Stimulated activated CD4-positive, alpha-beta T cell treated with anti-CD3 and anti-CD28 coated beads, Interleukin-4, amount 100 ng/mL, for 4 hours (primary cell): ENCODE measurements at regions not wholly inside any gene's neighbourhood (a gene's known extent, or its start where the extent isn't known, plus 50 kb on each side); places are given as distances from the start of the nearest gene placed in this dataset.

Experiments used
- DNase-seq, 2 experiments: peaks; one replicate each; pipeline ENCODE4 v3.0.0-alpha.2; 2020

DNA sequence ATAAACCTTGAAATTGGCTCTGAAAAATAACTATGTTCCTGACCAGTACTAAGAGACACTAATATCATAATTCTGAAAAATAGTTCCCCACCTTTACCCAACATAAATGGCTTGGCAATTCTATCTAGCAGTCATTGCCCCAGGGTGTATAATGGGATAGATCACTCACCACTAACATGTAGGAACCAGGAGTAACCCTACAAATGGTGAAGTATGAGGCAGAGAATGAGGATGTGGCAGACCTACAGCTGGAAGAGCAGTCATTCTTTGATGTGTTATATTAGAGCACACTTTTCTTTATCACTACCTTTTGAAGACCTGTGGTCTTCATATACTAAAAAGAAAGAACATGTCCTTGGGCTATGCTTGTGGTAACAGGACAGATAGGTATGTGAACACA, 136.5 kb upstream of the SYNDIG1 start:
- no peak for DNase-seq

DNA sequence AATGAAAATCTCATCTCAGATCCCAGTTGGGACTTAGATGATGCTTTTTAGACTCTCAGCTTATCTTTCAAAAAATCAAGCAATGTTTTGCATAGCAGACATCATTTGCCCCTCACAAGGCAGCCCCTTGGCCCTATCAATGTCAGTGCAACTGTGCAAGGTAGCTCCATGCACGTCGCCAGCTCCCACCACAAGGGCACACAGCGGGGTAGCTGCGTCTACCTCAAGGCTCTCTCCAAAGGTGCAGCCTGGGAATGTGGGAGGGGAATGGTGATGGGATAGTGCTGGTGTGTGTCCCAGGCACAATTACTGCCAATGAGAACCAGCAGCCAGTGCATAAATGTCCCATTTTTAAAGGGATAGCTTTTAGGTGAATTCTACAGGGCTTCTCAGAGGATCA, 137.5 kb upstream of the SYNDIG1 start:
- DNase-seq: no peak

DNA sequence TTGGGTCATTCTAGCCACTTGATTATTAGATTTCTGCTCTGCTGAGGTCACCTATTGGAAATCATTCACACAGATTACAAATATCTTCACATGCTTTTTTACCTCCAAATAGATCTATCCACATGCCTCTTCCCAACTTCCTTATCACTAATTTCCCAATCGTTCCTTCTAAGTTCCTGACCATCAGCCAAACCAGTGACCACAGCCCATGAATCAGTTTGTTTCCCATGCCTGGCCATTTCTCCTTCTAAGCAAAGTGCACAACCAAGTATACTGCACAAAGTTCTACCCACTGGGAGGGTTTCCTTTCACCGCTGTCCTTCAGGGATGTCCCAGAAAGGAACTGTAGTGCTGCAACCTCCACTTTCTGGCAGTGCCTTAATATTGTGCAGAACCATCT, 140.5 kb upstream of the SYNDIG1 start:
- DNase-seq: no peak

DNA sequence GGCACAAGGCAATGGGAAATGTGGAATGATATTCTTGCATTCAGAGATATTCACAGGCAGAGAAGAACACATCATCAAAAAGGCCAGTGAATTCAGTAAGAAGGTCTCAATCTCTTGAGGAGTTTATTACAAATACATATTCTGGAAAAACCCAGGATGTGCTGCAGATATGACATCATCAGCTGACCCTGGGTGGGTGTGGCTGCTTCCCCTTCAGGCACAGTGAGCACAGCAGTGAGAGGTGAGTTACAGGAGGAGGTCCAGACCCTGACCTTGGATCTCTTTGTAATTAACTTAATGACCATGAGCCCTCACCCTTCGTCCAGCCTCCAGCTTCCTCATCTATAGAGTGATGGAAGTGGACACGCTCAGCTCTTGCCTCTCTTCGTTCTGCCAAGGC, 147.5 kb upstream of the SYNDIG1 start:
- DNase-seq: no peak

DNA sequence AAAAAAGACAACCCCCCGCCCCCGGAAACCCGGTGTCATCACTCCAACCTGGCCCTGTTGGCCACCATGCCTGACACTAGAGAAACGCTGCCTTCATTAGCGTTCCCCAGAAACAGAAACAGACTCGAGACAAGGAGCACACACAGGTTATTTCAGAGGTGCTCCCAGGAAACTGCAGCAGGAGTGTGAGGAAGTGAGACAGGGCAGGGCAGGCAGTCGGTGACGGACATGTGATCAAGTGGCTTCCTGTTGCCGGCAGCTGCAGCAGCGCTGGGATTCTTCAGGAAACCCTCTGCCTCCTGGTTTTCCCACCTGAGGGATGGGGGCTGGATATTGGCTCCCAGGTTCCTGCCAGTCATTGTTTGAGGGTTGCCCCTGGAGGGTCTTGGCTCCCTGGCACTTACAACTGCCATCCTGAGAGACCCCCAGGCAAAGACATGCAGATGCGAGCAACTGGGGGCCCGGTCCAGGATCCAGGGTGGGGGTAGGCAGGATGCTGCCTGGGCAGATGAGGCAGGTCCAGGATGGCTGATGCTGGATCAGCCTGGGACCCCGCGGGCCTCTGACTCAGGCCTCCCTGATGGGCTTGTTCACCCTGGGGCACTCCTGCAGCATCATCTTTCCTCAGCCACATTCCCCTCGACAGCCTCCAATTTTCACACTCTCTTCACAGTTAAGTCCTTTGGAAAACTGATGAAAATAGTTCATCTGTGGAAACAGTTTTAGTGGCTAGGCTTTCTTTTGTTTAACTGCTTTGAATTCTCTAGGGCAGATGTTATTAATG, 150.7 kb upstream of the SYNDIG1 start:
- no peak for DNase-seq

DNA sequence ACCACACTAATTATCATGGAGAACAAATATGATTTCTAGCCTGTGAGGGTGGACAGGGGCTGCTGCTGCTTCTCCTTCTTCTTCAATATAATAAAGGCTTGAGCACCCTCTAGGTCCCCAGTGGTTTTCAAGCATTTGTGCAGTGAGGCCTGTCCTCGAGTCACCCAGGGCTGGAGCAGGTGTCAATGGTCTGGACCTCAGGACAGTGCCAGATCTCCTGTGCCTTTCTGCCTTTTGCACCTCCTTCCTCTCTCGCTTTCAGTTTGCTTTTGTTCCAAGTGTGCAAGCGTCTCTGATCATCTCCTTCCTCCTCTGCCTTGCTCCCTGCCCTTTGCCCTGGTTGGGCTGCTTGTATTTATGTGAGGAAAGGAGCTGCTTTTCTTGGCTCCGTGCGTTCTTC, 152.2 kb upstream of the SYNDIG1 start:
- DNase-seq: no peak

DNA sequence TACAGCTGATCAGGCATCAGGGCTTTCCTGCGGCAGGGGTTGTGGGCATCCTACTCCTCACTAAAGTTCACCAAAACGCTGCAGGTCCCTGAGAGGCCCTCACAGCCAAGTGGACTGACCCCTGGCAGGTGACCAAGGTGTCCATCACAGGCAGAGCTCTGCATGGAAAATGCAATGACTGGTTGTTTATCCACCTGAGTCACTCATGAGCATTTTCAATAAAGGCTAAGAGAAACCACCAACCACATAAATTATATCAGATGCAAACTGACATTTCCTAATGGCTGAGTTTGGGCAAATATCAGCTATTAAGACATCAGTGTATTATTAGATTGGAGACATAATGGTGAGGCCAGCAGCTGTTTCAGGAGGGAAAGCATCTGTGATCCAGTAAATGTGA, 152.7 kb upstream of the SYNDIG1 start:
- DNase-seq: no peak

DNA sequence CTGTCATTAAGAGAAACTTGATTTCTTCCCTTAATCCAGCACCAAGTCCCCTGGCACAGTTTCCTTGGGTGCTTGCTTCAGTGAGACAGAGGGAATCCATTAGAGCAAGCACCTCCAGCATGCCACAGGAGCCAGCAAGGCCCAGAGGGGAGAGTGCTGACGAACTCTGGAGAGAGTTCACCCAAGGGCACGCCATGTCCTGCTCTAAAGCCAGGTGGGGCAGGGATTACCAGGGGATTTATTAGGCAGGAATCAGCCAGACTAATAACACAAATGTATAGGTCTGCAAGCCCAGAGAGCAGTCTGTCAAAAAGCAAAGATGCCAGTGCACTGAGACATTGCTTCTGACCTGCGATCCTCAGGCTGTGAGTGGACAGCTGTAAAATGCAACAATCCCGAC, 155.4 kb upstream of the SYNDIG1 start:
- DNase-seq: no peak

DNA sequence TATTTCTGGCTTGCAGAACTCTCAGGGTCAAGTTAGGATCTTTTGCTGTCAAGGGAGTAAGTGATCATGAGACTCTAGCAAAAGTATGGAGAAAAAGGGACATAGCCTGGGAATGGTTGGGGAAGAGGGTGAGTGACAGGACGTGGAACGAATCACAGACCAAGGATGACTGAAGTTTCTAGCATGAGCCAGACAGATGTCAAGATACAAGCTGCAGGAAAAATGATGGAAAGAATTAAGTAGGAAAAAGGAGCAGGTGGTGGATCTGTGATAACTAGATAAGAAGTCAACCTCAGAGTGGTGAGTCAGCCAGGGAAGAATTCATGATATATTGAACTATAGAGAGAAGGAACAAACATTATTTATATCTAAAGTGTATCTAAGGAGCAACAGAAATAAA, 159.8 kb upstream of the SYNDIG1 start:
- no peak for DNase-seq

DNA sequence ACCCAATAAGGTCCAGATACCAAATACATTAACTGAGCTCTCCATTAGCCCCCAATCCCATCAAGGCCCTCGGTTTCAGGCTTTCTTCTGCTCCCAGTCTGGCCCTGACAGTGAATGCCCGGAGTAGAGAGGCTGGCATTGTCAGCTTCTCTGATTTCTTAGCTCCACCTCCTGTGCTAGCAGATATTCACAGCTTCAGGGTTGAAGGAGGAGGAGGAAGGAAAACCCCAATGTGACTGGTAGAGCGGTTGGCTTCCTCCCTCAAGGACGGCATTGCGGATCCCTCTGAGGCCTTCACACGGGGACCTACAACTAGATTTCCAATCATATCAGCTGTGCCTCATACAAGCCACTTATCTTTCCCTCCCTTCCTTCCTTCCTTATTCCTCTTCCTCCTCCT, 164.1 kb upstream of the SYNDIG1 start:
- DNase-seq: no peak

DNA sequence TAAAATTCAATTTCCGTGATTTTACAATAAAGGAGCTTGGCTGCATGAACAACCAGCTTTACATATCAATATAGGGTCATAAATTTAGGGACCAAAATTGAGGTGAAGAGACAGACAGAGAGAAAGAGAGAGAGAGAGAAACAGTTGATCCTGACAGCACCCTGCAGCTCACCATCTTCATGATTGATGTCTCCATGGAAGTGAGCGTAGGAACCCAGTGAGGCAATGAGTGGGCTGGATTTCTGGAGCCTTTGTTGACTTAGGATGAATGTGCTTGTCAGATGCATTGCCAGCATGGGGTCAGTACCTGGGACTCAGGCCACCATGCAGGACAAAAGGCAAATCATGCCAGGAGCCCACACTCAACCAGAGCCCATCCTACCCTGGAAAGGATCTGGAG, 165.1 kb upstream of the SYNDIG1 start:
- no peak for DNase-seq

DNA sequence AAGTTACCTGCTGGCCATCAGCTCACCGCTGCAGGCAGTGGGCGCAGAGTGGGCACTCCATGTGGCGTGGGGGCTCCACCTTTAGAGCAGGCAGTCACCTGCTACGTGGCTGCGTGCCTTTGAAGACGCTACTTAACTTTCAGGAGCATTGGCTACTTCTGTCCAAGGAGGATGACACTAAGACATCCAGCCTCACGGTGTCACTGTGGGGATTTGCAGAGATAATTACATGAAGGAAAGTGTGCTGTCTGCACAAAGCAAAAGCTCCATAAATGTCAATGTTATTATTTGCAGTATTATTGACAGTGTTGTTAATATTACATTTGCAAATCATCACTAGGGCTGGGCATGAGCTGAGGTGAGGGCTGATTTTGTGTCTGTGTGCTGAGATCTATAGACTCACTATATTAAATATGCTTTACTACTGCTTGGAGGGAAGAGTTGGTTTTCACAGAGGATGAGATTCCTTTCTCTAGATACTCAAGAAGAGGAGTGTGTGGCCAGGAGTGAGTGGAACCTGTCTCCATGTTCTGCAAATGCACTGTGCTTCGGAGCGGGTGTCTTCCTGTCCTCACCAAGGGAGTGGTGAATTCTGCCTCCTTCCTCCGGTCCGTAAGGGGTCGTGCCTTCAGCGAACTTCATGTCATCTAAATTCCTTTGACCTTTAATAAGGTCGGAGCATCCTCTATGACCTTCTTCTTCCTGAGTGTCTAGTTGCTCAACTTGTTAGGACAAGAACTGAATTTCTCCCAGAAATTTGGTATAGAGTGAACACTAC, 165.8 kb upstream of the SYNDIG1 start:
- no peak for DNase-seq

DNA sequence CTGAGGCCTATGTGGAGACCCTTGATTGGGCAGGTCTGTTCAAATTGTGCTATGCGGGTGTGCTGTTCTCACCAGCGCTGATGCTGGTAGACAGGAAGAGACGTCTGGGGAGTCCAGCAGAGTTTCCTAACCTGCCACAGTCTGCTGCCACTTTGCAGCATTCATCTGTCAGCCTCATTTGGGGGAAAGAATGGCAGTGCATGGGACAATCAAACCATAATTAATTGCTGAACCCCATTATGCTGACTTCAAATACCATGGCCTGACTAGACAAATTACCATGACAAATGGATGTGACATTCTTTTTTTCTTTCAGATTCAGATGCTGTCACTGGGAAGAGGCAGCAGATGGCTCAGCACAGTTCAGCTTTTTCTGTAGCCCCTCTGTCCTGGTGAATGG, 171.4 kb upstream of the SYNDIG1 start:
- DNase-seq: no peak

DNA sequence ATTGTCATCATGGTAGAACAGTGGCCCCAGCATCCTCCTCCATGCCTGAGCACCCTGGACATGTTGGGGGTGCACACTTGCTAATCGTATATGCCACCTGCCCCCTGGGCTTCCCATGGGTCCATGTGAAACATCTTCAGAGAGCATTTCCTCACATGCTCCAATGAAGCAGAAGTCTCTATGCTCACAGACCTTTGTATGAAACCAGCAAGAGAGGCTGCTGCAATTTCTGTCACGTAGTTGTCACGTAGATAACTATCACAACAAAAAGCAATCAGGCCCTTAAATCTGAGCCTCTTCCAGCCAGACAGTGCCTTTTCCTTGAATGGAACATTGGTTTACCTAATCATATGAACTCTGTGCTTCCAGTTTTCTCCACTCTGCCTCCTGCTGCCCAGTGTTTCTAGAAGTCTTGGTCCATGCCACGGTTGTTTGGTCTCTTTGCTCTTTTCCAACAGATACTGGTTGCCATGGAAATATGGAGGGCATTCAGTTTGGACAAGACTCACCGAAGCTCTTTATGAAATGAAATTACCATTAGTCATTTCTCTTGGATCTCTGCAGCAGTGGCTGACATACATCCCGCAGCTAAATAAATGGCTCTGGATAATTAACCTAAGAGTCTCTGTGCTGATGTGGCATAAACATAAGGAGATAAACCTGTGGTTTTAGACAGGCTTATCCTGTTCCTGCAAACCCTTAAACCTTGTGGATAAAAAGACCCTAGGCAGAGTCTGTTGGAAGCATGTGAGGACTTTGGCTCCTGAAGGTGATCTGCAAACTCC, 172.8 kb upstream of the SYNDIG1 start:
- DNase-seq: no peak

DNA sequence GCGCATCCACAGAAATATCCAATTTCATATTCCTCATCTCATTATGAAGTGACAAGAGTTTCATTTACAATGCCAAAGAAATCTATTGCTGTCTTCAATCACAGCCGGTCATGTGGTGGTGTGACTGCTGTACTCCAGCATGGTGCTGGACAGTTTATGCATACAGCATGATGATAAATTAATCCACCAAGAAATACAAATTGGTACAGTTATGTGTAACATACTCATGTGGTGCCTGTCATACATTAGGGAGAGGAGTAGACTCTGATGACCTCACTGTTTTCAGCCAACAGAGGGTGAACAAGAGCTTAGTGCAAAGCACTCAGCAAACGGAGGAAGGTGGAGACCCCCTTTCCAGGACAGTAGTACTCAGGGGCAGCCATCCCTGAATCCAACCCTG, 178.4 kb upstream of the SYNDIG1 start:
- no peak for DNase-seq

DNA sequence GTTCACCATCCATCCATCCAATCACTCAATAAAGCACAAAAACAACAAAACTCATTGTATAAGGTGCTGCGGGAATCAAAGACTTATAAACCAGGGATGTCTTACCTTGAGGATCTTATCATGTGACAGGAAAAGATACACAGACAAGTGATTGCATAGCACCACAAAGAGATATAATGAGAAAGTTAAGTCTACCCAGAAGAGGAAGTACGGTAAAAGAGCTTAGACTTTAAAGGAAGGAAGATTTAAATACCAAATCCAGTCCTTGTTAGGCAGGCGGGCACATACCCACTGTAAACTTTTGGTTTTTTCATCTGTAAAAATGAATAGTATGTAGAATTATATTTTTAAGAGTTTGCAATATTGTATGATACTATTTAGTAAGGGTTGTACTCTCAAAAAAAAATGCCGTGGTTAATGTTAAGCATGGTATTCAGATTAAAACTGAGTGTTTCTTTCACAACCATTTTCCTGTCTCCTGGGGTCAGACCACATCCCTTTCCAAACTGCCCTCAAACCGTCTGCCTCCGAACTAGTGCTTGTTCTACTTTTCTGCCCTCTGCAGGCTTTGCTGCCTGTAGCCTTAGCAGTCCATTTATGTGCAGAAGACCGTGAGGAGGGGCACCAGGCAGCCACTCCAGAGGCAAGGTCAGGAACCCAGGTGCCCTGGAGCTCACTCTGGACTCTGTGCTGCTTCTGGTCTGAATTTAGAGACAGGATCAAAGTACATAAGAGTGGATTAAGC, 179.5 kb upstream of the SYNDIG1 start:
- no peak for DNase-seq

DNA sequence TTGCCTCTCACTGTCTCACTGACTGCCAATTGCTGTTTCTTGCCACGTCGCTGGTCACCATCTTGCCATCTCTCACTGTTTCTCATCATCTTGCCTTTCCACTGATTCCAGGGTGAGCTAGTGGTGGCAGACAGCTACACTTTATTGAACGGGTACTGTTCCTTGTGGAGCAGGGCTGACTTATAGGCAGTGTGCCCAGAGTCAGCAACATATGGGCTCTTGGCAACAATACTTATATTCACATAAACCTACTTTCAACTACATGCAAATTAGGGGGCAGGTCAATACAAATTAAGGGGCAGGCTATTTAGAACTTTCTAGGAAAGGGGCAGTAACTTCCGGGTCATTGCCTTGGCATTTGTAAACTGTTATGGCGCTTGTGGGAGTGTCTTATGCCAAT, 186.2 kb upstream of the SYNDIG1 start:
- no peak for DNase-seq

DNA sequence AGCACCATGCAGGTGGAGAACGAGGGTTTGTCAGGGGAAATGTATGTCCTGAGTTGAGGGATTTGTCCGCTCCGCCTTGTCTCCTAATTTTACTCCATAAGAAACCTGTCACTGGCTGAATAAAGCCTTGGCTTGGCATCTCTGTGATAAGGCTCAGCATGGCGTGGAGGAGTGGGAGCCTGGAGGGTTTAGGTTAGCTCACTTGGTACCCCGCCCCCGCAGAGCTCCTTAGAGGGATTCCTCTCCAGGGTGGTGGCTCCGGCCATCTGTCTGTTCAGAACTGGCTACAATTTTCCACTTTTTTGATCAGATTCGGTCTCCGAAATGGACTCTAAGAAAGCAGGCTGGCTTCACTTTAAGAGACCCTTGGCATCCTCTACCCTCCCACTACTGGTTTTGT, 192.2 kb upstream of the SYNDIG1 start:
- DNase-seq: no peak

DNA sequence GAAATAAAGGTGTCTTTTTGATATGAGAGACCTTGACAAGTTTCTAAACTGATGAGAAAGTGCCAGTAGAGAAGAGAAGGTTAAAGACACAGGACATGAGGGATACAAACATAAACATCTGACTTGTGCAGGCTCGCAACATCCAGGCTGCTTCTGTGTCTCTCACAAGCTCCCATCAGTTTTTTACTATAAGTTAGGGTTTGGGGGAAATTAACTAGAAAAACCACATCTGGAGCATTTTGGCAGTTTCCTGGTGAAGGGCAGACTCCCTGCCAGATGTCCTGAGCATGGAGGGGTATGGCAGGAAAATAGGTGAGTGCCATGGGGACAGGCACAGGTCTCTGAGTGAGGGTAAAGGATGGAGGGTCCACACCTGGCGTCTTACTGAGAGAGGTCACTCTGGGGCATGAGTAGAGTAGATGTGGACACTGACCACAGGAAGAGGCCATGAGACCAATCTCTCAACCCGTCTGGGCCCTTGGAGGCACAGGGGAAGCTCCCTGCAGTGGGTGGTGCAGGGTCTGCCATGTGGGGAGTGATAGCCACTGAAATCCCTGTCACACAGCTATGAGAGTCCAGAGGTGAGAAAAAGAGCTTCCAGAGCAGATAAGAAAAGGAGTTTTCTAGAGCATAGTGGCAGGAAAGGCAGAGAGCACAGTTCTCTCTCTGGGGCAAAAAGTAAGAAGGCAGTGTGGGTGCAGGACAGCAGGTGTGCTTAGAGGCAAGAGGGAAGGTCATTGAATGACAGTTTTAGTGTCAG, 193.3 kb upstream of the SYNDIG1 start:
- DNase-seq: no peak

DNA sequence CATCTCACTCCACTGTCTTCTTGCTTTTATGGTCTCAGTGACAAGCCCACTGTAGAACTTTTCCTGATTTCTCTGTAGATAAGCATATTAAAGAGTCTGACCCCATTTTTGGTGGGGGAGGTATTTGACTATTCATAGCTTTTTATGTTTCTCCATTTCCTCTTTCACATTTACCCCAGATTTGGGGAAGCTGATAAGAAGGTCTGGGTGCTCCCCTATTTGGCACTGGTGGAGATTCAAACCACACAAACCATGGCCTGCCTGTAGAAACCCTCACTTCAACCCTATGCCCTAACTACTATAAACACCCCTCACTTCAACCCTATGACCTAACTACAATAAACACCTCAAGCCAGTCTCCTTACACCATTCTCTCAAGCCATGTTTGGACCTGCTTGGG, 196.2 kb upstream of the SYNDIG1 start:
- no peak for DNase-seq

DNA sequence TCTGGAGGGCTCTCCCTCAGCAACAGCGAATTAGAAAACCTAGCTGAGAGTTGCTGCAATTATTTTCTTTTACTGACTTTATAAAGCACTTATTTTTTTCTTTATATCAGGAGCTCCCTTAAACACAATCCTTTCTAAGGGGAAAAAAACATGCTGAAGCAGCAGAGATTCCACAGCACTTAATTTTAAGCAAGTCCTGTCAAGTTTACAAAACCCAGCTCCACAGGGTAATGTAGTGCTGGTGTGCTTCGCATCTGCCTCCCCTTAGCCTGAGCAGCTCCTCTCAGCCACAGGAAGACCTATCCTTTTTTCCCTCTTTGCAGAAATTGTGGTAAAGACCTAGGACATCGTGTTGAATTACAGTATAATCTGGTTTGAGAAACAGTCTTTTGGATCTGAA, 208.1 kb upstream of the SYNDIG1 start:
- DNase-seq: no peak

DNA sequence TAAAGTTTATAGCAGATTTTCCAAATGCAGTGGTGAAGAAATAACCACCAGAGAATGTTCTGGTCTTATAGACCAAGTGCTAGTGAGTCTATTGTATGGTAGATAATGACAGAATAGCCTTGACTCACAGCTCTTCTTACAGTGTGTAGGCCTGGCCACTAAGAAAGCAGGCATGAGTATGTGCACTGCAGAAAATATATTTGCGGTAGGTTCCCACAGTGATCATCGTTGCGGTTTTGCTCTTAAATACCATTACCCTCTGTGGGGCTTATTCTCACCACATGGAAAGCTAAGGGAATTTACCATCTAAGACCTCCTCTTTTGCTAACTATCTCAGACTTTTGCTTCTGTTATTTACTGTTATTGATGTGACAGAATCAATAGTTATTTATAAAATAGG, 212.3 kb upstream of the SYNDIG1 start:
- no peak for DNase-seq
